Suppressor macrophage (primary cell): ENCODE measurements at regions not wholly inside any gene's neighbourhood (a gene's known extent, or its start where the extent isn't known, plus 50 kb on each side); places are given as distances from the start of the nearest gene placed in this dataset.
"Not testable (repeated sequence)": the region's sequence is repeated elsewhere in the genome, so short reads cannot be mapped to it uniquely, and the experiment has no call there.

Experiments used
- DNase-seq, 4 experiments: peaks; one replicate each; pipeline ENCODE4 v3.0.0-alpha.2; 2020 to 2022

DNA sequence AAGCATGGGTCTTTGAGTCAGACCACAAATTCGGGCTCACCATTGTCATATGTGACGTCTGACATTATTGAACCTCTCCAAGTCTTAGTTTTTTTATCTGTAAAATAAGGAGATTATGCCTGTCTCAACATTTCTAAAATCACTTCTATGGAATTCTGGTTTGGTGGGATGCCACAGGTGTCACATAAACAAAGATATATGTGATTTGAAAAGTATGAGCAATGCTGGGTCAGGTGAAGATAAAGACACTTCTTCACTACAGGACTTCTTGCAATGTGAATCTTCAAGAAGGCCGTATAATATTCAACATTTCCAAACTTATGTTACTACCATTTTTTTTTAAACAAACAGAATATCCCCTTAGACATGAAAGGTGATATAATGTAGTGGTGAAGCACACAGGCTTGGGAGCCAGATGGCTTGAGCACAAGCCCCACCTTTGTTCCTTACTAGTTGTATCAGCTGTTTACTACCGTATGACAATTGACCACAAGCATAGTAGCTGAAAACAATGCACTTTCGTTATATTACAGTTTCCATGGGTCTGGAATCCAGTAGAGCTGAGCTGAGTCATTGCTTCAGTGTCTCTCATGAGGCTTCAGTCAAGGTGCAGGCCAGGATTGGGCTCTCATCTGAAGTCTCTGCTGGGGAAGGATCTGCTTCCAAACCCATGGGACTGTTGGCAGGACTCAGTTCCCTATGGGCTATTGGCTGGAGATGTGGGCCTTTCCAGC is 87.7 kb downstream of the UTP18 start:
- no peak for DNase-seq

DNA sequence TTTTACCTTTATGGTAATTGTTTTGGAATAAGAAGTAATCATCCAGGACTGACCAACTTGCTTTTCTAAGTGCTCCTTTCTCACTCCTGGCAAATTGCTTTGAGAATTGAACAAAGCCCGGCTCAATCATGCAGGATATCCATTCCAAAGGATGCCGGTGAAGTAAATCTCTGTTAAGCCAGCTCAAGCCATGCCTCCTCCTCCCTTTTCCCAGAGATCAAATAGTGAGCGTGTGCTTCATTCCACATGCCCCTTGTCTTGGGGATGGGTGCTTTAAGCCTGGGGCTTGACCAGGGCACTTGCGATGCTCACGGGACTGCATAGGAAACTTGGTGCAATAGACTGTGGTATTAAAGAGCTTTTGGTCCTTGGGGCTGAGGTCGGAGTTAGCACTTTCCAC is 90.7 kb downstream of the UTP18 start:
- no peak for DNase-seq

DNA sequence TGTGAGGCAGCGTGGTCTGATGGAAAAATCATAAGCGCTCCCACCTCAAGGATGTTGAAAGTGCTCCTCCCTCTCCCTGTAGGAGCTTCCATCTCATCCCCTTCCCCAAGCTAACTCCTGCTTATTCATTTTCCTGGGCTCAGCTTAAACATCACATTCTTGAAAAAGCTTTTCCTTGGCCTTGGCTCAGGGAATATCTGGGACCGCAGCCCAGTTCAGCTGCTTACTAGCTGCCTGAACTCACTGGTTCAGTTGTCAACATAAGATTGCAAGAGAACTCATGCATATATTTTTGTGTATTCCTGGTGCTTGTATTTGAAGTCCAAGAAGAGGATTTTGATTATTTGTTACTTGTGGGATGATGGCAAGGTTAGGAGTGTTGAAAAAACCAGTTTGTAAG is 91.5 kb downstream of the UTP18 start:
- DNase-seq = no peak

DNA sequence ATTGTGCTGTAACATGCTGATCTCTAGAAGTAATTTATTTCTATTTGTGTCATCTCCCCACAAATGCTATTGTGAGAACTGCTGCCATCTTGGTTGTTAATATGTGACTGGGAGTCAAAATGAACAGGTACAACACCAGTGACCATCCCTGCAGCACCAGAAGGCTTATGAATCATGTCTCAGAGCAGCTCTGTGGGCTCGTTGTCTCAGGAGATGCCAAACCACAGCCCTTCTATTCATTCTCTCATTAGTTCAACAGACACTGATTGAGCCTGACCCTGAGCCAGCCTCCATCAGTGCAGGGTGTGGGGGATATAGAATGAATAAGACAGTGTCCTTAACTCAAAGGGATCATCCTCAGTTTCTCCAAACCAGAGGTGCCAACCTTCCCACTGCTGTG is 92.5 kb downstream of the UTP18 start:
- DNase-seq = no peak

DNA sequence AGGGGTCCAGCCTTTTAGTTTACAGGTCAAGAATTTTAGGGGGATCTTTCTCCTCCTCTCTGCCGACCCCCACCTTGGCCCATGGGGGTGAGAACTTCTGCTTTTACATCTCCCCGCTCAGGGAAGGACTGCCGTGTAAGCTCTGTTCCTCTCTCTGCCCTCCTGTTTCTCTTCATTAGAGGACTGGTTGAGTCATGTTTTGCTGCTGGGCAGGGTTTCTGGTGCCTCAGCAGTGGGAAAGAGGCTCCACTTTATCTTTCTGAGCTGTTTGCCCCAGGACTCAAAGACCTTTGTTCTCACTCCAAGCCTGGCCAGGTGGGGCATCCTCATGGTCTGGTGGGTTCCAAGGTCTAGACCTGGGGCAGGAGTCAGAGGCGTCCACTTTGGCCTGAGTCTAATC is 93.0 kb downstream of the UTP18 start:
- DNase-seq = peak in 2 of 4 experiments; percentile 13 to 23

DNA sequence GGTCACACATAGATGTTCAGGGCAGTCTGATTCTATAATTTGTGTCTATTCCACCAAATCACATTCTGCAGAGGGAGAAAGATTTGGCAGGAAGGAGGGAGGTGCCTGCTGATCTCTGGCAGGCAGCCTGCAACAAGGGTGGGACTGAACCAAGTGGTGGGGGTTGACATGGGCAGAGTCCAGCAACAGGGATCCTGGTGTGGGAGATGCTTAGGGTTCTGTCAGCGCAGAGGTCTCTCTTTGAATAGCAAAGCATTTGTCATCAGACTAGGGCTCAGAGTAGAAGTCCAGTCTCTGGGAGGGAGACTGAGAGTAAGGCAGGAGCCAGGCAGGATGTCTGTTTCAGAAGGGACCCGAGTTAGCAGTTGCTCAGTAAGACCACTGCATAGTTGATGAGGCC is 94.6 kb downstream of the UTP18 start:
- no peak for DNase-seq

DNA sequence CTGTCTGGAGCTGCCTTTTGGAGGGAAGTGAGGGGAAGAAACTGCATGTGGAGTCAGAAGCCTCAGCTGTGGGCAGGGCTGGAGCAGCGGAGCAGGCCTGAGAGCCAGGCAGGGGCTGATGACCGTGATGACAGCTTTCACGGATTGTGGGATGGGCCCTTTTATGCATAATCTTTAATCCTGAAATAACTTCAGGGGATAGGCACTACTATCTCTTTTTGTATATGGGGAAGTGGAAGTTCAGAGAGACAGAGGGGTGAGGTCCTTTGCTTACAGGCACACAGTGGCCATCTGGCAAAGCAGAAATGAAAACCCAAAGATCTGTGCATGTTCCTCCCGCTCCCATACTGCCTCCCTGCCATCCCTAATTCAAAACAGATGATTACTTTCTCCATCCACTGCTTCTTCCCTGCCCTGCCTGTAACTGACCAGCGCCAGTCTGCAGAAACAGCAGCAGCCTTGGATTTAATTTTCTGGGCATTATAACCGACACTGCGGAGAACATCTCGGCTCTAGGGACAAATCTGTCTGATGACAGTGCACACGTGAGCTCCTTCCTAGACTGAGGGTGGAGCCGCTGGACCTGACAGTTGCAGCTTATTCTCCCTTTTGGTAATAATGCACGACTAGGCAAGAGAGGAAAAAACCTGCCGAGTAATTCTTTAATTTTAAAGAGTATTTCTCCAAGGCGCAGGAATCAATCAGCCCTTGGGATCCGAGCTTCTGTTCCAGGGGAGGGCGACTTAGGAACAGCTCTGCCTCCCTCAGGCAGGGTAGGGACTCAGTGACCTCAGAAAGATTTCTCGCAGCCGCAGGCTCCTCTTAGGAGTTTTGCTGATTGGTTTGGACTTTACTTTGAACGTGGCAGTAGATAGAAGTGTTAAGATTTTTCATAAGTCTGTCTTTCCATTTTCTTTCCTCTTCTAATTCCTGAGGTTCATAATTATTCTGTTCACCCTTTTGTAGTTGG is 95.4 kb downstream of the UTP18 start:
- peak in 3 of 4 experiments; percentile 24 to 36 (median 25) for DNase-seq

DNA sequence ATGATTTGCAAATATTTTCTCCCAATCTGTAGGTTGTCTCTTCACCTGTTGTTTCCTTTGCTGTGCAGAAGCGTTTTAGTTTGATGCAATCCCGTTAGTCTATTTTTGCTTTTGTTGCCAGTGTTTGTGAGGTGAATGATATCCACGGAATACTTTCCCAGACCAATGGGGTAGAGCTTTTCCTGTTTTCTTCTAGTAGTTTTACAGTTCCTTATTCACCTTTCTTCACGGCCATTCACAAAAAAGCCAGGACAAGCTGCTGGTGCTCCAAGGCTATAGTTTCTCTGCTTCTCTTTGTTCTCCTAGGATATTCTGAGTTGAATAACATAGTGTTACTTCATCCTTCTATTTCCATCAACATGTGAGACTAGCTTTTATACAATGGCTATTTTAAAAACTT is 98.7 kb downstream of the UTP18 start:
- no peak for DNase-seq

DNA sequence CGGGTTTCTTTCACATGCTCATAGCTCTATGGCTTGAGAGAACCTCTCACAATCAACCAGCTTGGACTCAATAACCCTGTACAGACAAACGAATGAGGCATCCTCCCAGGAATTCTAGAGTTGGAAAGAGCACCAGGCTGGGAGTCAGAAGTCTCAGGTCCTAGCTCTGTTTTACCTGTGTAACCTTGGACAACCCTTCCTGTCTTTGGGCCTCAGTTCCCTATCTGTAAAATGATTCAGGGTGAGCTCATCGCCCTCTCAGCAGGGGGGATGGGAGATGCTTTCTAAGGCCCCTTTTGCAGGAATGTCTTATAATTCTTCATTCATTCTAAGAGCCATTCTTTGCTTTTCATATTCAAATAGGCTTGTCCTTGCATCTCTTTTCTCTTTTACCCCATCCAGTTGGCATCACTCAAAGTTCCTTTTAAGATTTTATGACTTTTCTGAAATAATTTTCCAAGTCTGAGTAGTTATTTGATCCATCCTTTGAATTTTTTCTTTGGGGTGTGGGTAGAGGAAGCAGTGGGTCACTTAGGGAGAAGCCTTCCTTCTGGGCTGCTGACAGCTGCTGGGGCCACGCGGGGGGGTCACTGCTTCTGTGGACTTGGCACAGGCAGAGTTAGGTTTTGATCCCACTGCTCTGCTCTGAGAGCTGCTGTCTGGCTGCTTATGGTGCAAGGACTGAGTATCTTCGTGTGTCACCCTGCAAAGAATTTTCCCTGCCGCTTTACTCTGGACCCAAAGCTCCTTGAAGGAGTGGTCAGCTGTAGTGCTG is 102.7 kb downstream of the UTP18 start:
- DNase-seq = no peak

DNA sequence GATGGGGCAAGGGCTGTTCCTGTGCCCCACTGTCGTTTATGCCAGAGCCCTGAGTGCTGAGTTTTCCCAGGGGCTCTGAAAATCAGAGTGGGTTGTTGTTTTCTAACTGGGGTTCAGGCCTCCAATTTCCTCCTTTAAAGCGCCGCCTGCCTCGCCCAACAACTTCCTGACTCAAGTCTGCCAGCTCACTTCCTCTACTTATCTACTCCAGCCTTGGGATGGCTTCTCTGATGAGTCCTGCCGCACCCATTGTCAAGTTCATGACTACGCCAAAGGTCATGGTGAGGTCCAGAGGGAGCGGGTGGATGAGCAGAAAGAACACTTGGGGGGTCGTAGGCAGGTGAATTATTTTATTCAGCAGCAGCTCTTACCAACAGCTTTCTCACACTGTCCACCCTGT is 104.7 kb downstream of the UTP18 start:
- DNase-seq = peak; percentile 50 to 73 (median 58)

DNA sequence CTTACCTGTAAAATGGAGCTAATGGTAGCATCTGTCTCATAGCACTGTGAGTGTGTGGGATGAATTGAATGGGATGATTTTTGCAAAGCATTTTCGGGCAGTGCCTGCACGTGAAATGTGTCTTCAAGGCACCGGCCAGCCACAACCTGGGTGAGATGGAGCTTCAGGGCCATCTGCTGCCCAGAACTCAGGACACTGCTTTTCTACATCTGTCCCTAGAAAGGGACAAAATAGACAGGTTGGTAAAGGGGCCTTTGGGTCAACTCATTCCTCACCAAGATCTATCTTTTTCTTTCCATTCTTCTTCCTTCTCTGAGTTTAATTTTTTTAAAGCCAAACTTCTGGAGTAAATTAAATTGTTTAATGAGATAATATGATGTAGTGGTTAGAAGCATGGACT is 106.5 kb downstream of the UTP18 start:
- no peak for DNase-seq

DNA sequence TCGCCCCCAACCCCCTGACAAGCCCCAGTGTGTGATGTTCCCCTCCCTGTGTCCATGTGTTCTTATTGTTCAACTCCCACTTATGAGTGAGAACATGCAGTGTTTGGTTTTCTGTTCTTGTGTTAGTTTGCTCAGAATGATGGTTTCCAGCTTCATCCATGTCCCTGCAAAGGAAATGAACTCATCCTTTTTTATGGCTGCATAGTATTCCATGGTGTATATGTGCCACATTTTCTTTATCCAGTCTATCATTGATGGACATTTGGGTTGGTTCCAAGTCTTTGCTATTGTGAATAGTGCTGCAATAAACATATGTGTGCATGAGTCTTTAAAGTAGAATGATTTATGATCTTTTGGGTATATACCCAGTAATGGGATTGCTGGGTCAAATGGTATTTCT is 107.5 kb downstream of the UTP18 start:
- not testable (repeated sequence) for DNase-seq

DNA sequence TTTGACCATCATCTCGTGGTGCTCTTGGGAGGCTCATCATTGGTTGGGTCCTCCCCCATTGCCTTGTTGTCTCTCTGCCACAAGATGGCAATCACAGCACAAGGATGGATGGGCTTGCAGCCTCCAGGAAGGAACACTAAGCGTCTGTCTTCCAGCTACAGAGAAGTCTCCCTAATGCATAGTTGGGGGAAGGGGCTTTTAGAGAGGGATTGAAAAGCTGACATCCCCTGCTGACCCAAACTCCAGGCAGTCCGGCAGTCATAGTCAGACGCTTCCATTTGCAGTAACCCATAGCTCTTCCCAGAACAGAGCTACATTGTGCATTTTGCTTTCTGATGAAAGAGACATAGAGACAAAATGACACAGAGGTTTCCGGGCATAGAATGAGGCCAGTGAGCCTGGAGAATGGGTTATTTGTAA is 111.4 kb downstream of the UTP18 start:
- DNase-seq = peak; percentile 70 to 87 (median 80)

DNA sequence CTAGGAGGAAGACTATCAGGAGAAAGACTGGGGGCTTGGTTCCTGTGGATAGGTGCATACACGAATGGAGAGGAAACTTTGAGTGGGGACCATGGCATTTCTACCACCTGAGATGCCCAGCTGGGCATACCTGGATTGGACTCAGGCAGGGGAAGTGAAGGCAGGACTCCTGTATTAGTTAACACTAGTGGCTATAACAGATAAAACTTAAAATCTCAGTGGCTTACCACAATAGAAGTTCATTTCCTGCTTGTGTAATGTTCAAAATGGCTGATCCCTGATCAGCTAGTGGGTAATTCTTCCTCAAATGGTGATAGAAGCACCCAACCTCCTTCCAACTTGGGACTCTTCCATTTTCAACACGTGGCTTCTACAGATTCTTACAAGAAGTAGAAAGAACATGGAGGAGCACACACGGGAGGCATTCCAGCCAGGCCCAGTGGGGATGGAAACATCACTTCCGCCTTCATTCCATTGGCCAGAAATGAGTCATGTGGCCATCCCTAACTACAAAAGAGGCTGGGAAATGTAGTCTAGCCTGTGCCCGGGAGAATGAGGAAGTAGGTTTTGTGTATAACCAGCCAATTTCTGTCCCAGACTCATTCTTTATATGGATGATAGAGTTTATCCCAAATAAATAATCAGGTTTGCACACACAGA is 112.1 kb downstream of the UTP18 start:
- DNase-seq = peak; percentile 83 to 91 (median 87)

DNA sequence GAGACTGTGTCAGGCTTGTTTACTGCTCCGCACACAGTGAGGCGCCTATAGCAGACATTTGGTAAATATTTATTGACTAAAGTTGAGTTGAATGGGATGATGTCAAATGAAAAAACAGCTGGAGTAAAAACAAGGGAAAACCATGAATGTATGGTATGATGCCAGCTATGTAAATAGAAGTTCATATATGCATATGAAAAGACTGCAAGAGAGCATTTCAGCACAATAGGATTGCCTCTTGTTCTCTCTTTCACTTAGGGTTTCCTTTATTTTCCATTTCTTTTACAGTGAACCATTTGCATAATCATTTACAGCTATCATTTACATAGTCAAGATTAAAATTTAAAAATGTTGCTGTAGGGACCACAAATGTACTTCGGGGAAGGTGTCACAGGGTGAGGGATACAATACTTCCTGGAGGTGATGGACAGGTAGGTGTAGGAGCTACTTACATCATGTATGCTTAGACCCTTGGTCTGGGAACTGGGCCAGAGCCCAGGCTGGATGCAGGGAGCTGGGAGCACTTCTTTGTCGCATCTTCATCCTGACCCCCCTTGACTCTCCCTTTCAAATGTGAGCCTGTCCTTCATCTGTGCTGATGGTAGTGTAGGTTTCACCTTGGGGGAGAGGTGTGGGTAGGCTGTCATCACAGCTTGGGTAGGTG is 113.3 kb downstream of the UTP18 start:
- DNase-seq = no peak

DNA sequence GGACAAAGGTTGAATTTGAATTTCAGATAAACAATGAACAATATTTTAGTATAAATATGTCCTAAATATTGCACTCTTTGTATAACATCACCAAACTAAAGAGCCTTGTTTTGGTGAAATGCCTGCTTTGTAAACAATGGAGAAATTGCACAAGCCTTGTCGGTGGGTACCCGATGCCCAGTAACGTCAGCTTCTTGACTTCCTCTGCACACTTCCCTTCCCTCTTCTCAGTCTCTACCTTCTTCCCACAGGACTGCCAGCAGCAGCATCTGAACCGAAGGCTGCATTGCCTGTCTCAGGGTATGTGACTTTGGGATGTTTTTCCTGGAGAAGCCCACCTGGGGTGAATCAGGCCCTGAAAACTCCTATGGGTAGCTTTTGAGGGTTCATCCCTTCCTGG is 113.9 kb downstream of the UTP18 start:
- peak; percentile 62 to 85 (median 76) for DNase-seq

DNA sequence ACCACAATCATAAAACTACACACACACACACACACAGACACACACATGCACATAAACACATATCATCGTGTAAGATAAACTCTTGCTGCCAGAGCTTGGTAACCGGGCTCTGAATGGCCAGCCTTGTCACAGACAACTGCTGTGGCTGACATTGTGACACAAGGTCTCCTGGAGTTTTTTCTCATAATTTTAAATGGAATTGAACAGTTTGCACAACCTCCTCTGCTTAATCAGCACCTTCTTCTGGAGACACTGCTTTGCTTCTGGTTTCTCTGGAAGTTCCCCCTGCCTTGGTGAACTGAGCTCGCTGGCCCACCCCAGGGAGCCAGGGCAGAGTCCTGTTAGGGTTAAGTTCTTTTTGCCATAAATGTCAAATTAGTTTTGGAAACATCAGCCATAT is 115.4 kb downstream of the UTP18 start:
- DNase-seq = peak; percentile 38 to 76 (median 57)

DNA sequence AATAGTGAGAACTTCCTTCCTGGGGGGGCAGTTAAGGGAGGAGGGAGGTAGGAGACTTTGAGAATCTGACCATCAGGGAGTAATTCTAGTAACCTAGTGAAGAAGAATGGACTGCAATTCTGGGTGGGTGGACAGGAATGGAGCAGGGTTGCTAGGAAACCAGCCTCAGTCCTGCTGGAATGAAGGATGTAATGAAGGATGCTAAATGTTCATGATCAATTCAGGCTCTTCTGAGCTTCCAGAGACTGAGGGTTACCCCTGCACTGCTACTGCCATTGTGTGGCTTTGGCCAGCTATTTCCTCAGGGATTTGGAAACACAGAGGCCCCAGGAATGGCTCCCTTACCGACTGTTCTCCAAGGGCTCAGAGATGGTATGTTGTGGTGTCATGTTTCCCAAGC is 116.4 kb downstream of the UTP18 start:
- DNase-seq = no peak

DNA sequence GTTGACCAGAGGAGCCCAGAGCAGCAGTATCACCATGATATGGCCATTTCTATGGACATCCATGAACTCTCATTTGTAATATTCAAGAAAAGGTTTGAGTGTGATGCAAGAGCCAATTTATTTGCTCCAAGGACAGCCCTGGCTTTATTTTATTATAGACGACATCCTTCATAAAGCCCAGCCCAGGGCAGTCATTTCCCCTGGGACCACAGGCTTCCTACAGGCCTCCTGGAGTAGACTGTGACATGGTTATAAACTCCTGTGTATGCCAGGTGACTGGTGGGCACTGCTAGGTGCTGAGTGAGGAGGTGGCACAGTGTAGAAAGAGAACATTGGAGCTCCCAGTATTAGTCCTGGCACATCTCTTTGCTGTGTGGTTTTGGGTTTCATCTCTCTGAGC is 120.9 kb downstream of the UTP18 start:
- DNase-seq = no peak

DNA sequence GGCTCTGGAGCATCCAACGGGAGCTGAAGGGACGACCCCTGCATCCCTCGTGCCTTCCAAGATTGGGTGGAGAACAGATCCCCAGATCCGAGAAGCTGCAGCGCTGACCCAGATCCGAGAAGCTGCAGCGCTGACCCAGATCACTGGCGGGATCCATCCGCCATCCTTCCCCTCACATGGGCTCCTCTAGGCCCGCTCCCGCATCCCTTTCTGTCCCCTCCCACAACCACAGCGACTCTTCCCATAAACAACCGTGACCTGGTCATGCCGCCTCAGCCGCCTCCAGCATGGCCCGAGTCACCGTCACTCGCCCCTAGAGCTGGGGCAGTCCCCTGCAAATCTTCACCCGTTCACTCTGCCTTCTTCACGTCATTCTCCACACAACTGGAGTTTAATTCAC is 124.9 kb downstream of the UTP18 start:
- no peak for DNase-seq

DNA sequence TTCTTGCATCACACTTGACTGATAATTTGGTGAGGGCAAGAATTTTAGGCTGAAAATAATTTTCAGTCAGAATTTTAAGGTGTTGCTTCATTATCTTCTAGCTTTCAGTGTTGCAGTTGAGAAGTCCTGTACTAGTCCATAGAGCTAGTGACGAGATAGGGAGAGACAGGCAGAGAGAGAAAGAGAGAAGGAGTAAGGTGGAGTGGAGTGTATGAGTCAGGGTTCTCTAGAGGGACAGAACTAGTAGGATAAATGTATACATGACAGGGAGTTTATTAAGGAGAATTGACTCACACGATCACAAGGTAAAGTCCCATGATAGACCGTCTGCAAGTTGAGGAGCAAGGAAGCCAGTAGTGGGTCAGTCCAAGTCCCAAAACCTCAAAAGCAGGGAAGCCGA is 127.2 kb downstream of the UTP18 start:
- DNase-seq = no peak

DNA sequence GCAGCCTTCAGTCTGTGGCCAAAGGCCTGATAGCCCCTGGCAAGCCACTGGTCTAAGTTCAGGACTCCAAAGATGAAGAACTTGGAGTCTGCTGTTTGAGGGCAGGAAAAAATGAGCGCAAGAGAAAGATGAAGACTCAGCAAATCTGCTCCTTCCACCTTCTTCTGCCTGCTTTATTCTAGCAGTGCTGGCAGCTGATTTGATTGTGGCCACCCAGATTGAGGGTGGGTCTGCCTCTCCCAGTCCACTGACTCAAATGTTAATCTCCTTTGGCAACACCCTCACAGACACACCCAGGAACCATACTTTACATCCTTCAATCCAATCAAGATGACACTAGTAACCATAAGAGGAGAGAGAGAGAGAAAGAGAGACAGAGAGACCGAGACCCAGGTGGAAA is 127.6 kb downstream of the UTP18 start:
- no peak for DNase-seq
